H1 (cell line): ENCODE measurements at regions not wholly inside any gene's neighbourhood (a gene's known extent, or its start where the extent isn't known, plus 50 kb on each side); places are given as distances from the start of the nearest gene placed in this dataset.

Experiments used
- CTCF ChIA-PET: fragments of 300-600 bp; sonication (Branson Sonifier 250); formaldehyde crosslinking; loops from one replicate; lab custom pipeline; 2021; ENCODE audit not compliant: partially characterized antibody; lab: Charles Lee
- POLR2A ChIA-PET: fragments of 300-600 bp; sonication (Branson Sonifier 250); formaldehyde crosslinking; loops from one replicate; lab custom pipeline; 2021; ENCODE audit warnings: inconsistent platforms; ENCODE audit not compliant: partially characterized antibody; lab: Charles Lee
- DNase-seq, 2 experiments: peaks; one replicate each; pipeline versions ENCODE4 v3.0.0 to v3.0.0-alpha.2; 2010 to 2022; ENCODE audit warnings: low spot score in 2 of 2, low read depth in 1 of 2, mixed read lengths in 1 of 2
- FAIRE-seq: peaks from 2 replicates; lab custom pipeline; 2011; peaks lifted over from hg19 to GRCh38; lab: Jason Lieb, UNC
- H2AFZ ChIP-seq: 2 replicates; pipeline ENCODE4 v1.8.1; 2012; ENCODE audit warnings: low read length, inconsistent platforms
- H2AK5ac ChIP-seq: 2 replicates; pipeline ENCODE4 v1.6.1; 2013; ENCODE audit warnings: low read depth, low read length
- H2BK120ac ChIP-seq: replicated peaks from 2 replicates; pipeline ENCODE3; 2013; ENCODE audit warnings: low read depth, low read length, inconsistent platforms
- H2BK12ac ChIP-seq: 2 replicates; pipeline ENCODE4 v1.6.1; 2013; ENCODE audit warnings: low read depth, low read length
- H2BK15ac ChIP-seq: 2 replicates; pipeline ENCODE4 v1.6.1; 2013; ENCODE audit warnings: low read length
- H2BK20ac ChIP-seq: 2 replicates; pipeline ENCODE4 v1.6.1; 2013; ENCODE audit warnings: low read length
- H2BK5ac ChIP-seq: 2 replicates; pipeline ENCODE4 v1.6.1; 2013; ENCODE audit warnings: low read depth, low read length
- H3K14ac ChIP-seq: 2 replicates; pipeline ENCODE4 v1.6.1; 2013; ENCODE audit warnings: inconsistent platforms; ENCODE audit not compliant: insufficient read length
- H3K18ac ChIP-seq: 2 replicates; pipeline ENCODE4 v1.6.1; 2013; ENCODE audit warnings: low read length; ENCODE audit errors: extremely low read depth
- H3K23ac ChIP-seq: 2 replicates; pipeline ENCODE4 v1.6.1; 2013; ENCODE audit warnings: inconsistent platforms; ENCODE audit not compliant: insufficient read length
- H3K23me2 ChIP-seq: 2 replicates; pipeline ENCODE4 v1.6.1; 2013; ENCODE audit warnings: low read depth, low read length
- H3K27ac ChIP-seq: 2 replicates; pipeline ENCODE4 v1.6.1; 2011; ENCODE audit warnings: low read depth, low read length, inconsistent platforms
- H3K27me3 ChIP-seq, 4 experiments: replicated peaks in 1 of 4; 1 replicate in 1 of 4; 2 replicates in 3 of 4; pipeline versions ENCODE4 v1.6.1 to v1.8.1; 2011 to 2013; ENCODE audit warnings: low read length in 3 of 4, mild to moderate bottlenecking in 3 of 4, inconsistent platforms in 2 of 4, mixed read lengths in 2 of 4, moderate library complexity in 1 of 4; ENCODE audit not compliant: control insufficient read depth in 3 of 4, insufficient read depth in 3 of 4; ENCODE audit errors: extremely low read depth in 1 of 4
- H3K36me3 ChIP-seq, 4 experiments: 2 replicates each; pipeline versions ENCODE4 v1.6.1 to v1.8.1; 2011 to 2013; ENCODE audit warnings: mild to moderate bottlenecking in 4 of 4, low read length in 3 of 4, moderate library complexity in 2 of 4, control low read depth in 1 of 4, inconsistent platforms in 1 of 4; ENCODE audit not compliant: insufficient read depth in 4 of 4, control insufficient read depth in 2 of 4
- H3K4ac ChIP-seq: replicated peaks from 2 replicates; pipeline ENCODE3; 2013; ENCODE audit warnings: low read length, low read depth, mixed read lengths, inconsistent platforms; ENCODE audit not compliant: insufficient read length
- H3K4me1 ChIP-seq, 4 experiments: replicated peaks in 1 of 4; 1 replicate in 1 of 4; 2 replicates in 3 of 4; pipeline versions ENCODE4 v1.6.1 to v1.8.1; 2011 to 2013; ENCODE audit warnings: low read length in 3 of 4, inconsistent platforms in 2 of 4, mixed read lengths in 1 of 4; ENCODE audit not compliant: insufficient read depth in 4 of 4, control insufficient read depth in 3 of 4
- H3K4me2 ChIP-seq, 2 experiments: 2 replicates each; pipeline versions ENCODE4 v1.6.1 to v1.8.1; 2011 to 2013; ENCODE audit warnings: low read depth in 2 of 2, low read length in 2 of 2, control low read depth in 1 of 2, inconsistent platforms in 1 of 2, mild to moderate bottlenecking in 1 of 2; ENCODE audit not compliant: insufficient read depth in 1 of 2
- H3K4me3 ChIP-seq, 4 experiments: fragments of 200-600, 300-600 bp in 1 of 4; sonication (generic), shearing (Covaris generic), sonication (Bioruptor Twin) in 1 of 4; 2 replicates each; pipeline versions ENCODE4 v1.5.1 to v1.8.1; 2011 to 2016; ENCODE audit warnings: low read length in 4 of 4, low read depth in 3 of 4, control low read depth in 2 of 4, inconsistent platforms in 2 of 4, mild to moderate bottlenecking in 2 of 4, mixed read lengths in 1 of 4, moderate library complexity in 1 of 4; ENCODE audit not compliant: insufficient read depth in 2 of 4; ENCODE audit errors: extremely low read depth in 1 of 4
- H3K56ac ChIP-seq: replicated peaks from 2 replicates; pipeline ENCODE3; 2013; ENCODE audit warnings: low read depth, mild to moderate bottlenecking, mixed read lengths, low read length, inconsistent platforms; ENCODE audit not compliant: insufficient read length
- H3K79me1 ChIP-seq: 2 replicates; pipeline ENCODE4 v1.6.1; 2013; ENCODE audit warnings: low read depth, low read length, control low read depth
- H3K79me2 ChIP-seq, 2 experiments: 2 replicates each; pipeline versions ENCODE4 v1.6.1 to v1.8.1; 2012 to 2013; ENCODE audit warnings: low read length in 2 of 2, mild to moderate bottlenecking in 2 of 2, inconsistent platforms in 1 of 2; ENCODE audit not compliant: insufficient read depth in 2 of 2, control insufficient read depth in 1 of 2
- H3K9ac ChIP-seq, 4 experiments: replicated peaks in 1 of 4; 1 replicate in 1 of 4; 2 replicates in 3 of 4; pipeline versions ENCODE4 v1.6.1 to v1.8.1; 2011 to 2013; ENCODE audit warnings: low read depth in 3 of 4, low read length in 3 of 4, control low read depth in 2 of 4, mild to moderate bottlenecking in 2 of 4, moderate library complexity in 2 of 4, inconsistent platforms in 1 of 4; ENCODE audit errors: extremely low read depth in 1 of 4
- H3K9me3 ChIP-seq, 2 experiments: 2 replicates each; pipeline versions ENCODE4 v1.6.1 to v1.8.1; 2012 to 2013; ENCODE audit warnings: mild to moderate bottlenecking in 2 of 2, moderate library complexity in 2 of 2, control low read depth in 1 of 2, inconsistent platforms in 1 of 2, low read depth in 1 of 2, low read length in 1 of 2, mixed read lengths in 1 of 2; ENCODE audit not compliant: insufficient read depth in 2 of 2
- H4K20me1 ChIP-seq, 2 experiments: replicated peaks in 1 of 2; 2 replicates each; pipeline versions ENCODE3 to v1.8.1; 2011 to 2013; ENCODE audit warnings: inconsistent platforms in 2 of 2, low read length in 2 of 2, mild to moderate bottlenecking in 1 of 2; ENCODE audit not compliant: insufficient read depth in 2 of 2, control insufficient read depth in 1 of 2
- H4K5ac ChIP-seq: 2 replicates; pipeline ENCODE4 v1.6.1; 2013; ENCODE audit warnings: low read length, low read depth, mixed read lengths, inconsistent platforms; ENCODE audit not compliant: insufficient read length
- H4K8ac ChIP-seq: 2 replicates; pipeline ENCODE4 v1.8.0; 2013; ENCODE audit warnings: mild to moderate bottlenecking, moderate library complexity, low read length, inconsistent platforms; ENCODE audit not compliant: insufficient read depth; ENCODE audit errors: extremely low read depth
- H4K91ac ChIP-seq: replicated peaks from 2 replicates; pipeline ENCODE3; 2013; ENCODE audit warnings: low read length, mixed read lengths, inconsistent platforms; ENCODE audit not compliant: insufficient read length
- CEBPB ChIP-seq: IDR thresholded peaks from 2 replicates; pipeline ENCODE4 v1.6.1; 2012; ENCODE audit warnings: low read depth, low read length
- CHD2 ChIP-seq: IDR thresholded peaks from 2 replicates; pipeline ENCODE4 v1.6.1; 2012; ENCODE audit warnings: low read length, improper control_type of control experiment
- E2F6 ChIP-seq: IDR thresholded peaks from 2 replicates; pipeline ENCODE4 v1.6.1; 2012; ENCODE audit warnings: inconsistent platforms
- HDAC6 ChIP-seq: IDR thresholded peaks from one replicate; pipeline ENCODE4 v1.7.1; 2012; ENCODE audit warnings: low read depth, mild to moderate bottlenecking, inconsistent platforms, low read length, moderate library complexity
- KDM1A ChIP-seq: fragments of 200-600, 300-600 bp; sonication (generic); IDR thresholded peaks from 2 replicates; pipeline ENCODE4 v1.7.1; 2016; ENCODE audit warnings: mild to moderate bottlenecking, low read length, borderline replicate concordance
- KDM4A ChIP-seq: IDR thresholded peaks from one replicate; pipeline ENCODE4 v1.7.1; 2012; ENCODE audit warnings: low read depth, mild to moderate bottlenecking, moderate library complexity, low read length, inconsistent platforms; ENCODE audit not compliant: severe bottlenecking
- POLR2A ChIP-seq, 2 experiments: IDR thresholded peaks; 1 replicate in 1 of 2; 2 replicates in 1 of 2; pipeline ENCODE4 v1.6.1; 2011; ENCODE audit warnings: low read depth in 2 of 2, low read length in 2 of 2, mild to moderate bottlenecking in 2 of 2; ENCODE audit errors: control extremely low read depth in 1 of 2
- POLR2AphosphoS5 ChIP-seq: IDR thresholded peaks from 2 replicates; pipeline ENCODE4 v1.6.1; 2011; ENCODE audit warnings: low read depth, low read length
- RFX5 ChIP-seq: IDR thresholded peaks from 2 replicates; pipeline ENCODE4 v1.6.1; 2011; ENCODE audit warnings: low read depth, low read length, improper control_type of control experiment, borderline replicate concordance
- RXRA ChIP-seq: IDR thresholded peaks from 2 replicates; pipeline ENCODE4 v1.6.1; 2011; ENCODE audit warnings: low read depth, mild to moderate bottlenecking, low read length, moderate library complexity; ENCODE audit not compliant: insufficient read depth
- SAP30 ChIP-seq: fragments of 300-600 bp; sonication (generic); IDR thresholded peaks from 2 replicates; pipeline ENCODE4 v1.7.1; 2012; ENCODE audit warnings: low read length, moderate library complexity, mild to moderate bottlenecking, inconsistent platforms; ENCODE audit not compliant: insufficient read depth, insufficient replicate concordance
- YY1 ChIP-seq: IDR thresholded peaks from 2 replicates; pipeline ENCODE4 v1.6.1; 2011; ENCODE audit warnings: low read depth, mild to moderate bottlenecking, low read length
- WGBS, 2 experiments: shearing (Covaris generic) in 1 of 2; methylation state at CpG; one replicate each; pipeline versions ENCODE4 v1.1.6 to v1.1.7; 2013 to 2015; ENCODE audit warnings: low lambda C conversion rate in 2 of 2, mixed read lengths in 2 of 2, inconsistent platforms in 1 of 2, low coverage in 1 of 2, missing lambda C conversion rate in 1 of 2; ENCODE audit not compliant: insufficient replicate concordance in 2 of 2, insufficient coverage in 1 of 2, insufficient read length in 1 of 2; ENCODE audit errors: extremely low coverage in 1 of 2, missing lambda C conversion rate in 1 of 2; 5-methylcytosine and 5-hydroxymethylcytosine counted together
- TF ChIP-seq, protein P1 (sequence below): IDR thresholded peaks from 2 replicates; pipeline ENCODE4 v1.6.1; 2011; ENCODE audit warnings: low read length, improper control_type of control experiment

DNA sequence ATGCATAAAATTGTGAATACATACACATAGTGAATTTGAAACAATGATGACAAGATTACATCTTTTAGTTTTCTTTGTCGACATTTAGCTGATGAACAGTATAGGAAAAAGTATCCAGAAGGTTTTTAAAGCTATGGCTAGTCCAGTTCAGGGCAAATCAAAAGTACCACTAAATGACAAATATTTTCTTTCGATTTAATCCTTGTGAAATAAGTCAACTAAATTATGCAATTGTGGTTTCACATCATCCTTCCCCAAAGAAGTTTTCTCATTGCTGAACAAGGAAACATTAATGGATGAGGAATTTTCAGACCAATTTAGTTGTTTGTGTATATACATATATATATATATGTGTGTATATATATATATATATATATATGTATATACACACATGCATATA is 774.0 kb downstream of the DNAJB9 start:
- no peak overlapping the region for H3K23ac ChIP-seq
- no peaks in the 10 kb centered on the region; the same call in 1 of the 2 replicates for H3K23me2 ChIP-seq
- no peak overlapping the region for H4K8ac ChIP-seq
- POLR2A ChIA-PET: no interaction called here
- no peak for FAIRE-seq
- CTCF ChIA-PET: interaction anchor here (0.7 kb wide), 1 partner anchor 187 kb away, joined by 4 read pairs; no protein-coding TSS in a partner anchor
- no peak overlapping the region for H2BK12ac ChIP-seq
- H3K4ac ChIP-seq: no peak overlapping the region
- no peak overlapping the region for H2BK20ac ChIP-seq
- no peaks in the 10 kb centered on the region for H3K79me1 ChIP-seq
- no peak overlapping the region for H3K4me2 ChIP-seq
- H3K27ac ChIP-seq: no peak overlapping the region
- no peak overlapping the region for H2AK5ac ChIP-seq
- no peak overlapping the region for H2BK120ac ChIP-seq
- no peak overlapping the region for H2BK15ac ChIP-seq
- H3K4me3 ChIP-seq: no peak overlapping the region
- H4K5ac ChIP-seq: no peak overlapping the region
- H3K79me2 ChIP-seq: no peaks in the 10 kb centered on the region
- H4K20me1 ChIP-seq: no peaks in the 10 kb centered on the region
- H4K91ac ChIP-seq: no peak overlapping the region
- 87% methylated on average over 2 of the region's 2 CpGs; no CpG with 5 or more reads in 1 of the 2 experiments for WGBS, 2 experiments
- no peak overlapping the region for H3K9ac ChIP-seq
- DNase-seq: no peak
- no peak overlapping the region for H3K18ac ChIP-seq
- no peaks in the 10 kb centered on the region for H3K27me3 ChIP-seq
- no peak overlapping the region for H3K14ac ChIP-seq
- no peak overlapping the region for H2BK5ac ChIP-seq
- H3K36me3 ChIP-seq: no peaks in the 10 kb centered on the region
- no peak overlapping the region for H3K56ac ChIP-seq
- H3K4me1 ChIP-seq: no peaks in the 10 kb centered on the region
- no peaks in the 10 kb centered on the region for H3K9me3 ChIP-seq
- no peak overlapping the region for H2AFZ ChIP-seq
- TF ChIP-seq E2F6 (no peak), RFX5 (no peak), KDM1A (no peak), KDM4A (no peak), HDAC6 (no peak), RXRA (no peak), YY1 (no peak), POLR2AphosphoS5 (no peak), POLR2A (IDR thresholded peaks at IDR 0.05; ENCODE audit: control extremely low read depth in 1 of 2, low read depth in 2 of 2, low read length in 2 of 2) (no peak), CEBPB (no peak), CHD2 (no peak), SAP30 (no peak)
- TF ChIP-seq, protein P1, sequence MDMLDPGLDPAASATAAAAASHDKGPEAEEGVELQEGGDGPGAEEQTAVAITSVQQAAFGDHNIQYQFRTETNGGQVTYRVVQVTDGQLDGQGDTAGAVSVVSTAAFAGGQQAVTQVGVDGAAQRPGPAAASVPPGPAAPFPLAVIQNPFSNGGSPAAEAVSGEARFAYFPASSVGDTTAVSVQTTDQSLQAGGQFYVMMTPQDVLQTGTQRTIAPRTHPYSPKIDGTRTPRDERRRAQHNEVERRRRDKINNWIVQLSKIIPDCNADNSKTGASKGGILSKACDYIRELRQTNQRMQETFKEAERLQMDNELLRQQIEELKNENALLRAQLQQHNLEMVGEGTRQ: no peak
